COLO668 (cell line): ENCODE measurements at regions not wholly inside any gene's neighbourhood (a gene's known extent, or its start where the extent isn't known, plus 50 kb on each side); places are given as distances from the start of the nearest gene placed in this dataset.

Experiments used
- DNase-seq: peaks from one replicate; lab custom pipeline; 2025; ENCODE audit not compliant: unreplicated experiment; lab: John Stamatoyannopoulos, UW

DNA sequence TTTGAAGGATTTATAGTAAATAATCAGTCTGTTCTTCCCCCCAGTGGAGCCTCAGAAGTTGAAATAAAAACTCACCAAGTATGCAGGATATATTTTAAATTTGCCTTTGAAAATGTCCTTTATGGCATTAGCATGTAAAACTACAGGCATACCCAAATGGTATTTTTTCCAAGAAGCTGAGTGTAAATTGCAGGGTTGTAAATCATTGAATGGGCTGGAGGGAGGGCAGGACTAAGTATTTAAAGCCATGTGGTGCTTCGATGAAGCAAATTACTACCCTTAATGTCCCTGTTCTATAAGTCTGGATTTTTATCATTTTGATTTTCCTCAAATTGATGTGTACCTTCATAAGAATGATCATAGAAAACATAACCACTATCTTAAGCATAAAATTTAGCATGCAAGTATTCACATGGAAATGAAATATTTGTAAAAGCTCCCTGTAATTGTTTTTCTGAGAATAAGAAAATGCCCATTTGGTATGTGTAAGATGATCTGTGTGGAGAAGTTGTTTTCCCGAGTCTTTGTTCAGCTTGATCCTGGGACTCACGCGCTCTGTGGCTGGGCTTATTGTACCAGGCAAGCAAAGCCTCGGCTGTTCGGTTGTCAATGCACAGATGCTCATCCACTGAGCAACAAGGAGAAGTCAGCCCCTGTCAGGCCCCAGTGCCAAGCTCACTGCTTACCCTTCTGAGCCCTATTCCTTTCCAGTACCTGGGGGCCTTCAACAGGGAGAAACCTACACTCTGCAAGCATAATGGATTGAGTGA is 66.7 kb downstream of the CD164 start:
- DNase-seq, result peak; percentile 27

DNA sequence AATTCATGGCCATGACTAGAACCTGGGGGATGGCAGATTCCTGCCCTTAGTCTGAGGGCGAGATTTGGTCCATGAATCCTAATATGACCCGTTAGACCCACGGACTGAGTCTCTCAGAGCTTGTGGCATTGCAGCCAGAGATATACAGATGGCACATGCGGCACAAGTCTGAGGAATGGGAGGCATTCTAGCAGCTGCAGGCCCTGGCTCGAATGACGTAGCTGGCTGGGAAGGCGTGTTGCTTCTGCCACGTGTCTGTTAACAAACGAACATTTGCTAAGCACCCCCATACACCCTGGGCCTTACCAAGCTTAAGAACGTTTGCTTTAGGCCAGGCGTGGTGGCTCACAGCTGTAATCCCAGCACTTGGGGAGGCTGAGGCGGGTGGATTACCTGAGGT is 68.0 kb downstream of the CD164 start:
- no peak for DNase-seq

DNA sequence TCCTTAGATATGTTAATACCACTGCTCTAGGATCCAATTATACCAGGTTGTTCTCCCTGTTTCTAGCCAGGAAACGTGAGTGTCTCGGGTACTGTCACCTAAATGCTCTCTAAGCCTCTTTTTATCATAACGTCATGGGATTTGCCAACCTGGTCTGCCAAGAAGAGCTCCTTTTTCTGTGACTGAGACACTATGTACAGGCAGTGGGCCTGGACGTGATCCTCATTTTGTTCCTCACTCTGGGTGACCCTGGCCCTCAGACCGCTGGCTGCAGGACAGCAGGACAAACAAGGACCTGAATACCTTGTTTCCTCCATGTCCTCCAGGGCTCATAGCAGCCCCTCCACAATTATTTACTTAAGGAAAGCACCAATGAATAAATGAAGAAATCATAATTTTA is 69.1 kb downstream of the CD164 start:
- no peak for DNase-seq

DNA sequence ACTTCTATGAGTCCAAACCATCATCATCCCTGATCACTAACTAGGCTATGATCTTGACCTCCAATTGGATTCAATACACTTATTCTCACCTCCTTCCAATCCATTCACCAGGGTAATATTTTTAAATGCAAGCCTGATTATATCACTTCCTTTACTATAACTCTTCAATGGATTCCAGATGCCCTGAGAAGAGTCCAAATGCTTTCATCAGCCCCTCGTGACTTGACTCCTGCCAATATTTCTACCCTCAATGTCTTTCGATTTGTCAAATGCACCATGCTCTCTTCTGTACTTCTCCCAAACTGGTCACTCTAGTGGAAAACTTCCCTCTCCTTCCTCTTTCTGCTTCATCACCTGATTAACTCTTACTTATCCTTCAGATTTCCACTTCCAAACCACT is 70.8 kb downstream of the CD164 start:
- no peak for DNase-seq

DNA sequence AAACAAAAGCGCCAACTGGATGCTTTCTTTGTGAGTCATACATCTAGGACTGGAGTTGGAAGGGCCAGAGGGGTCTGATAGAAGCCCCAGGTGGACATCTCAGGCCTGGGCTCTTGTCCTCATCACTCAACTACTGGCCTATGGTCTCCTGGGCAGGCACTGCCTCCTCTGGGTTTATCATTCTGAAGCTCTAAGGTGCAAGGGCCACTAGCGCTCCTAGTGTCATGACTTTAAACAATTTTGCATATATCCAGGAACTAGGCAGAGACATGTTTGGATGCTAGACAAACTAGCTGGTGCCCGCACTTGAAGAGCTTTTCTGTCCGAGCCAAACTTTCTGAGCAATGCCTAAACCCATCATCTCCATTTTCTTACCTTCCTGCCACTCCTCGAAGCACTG is 72.3 kb downstream of the CD164 start:
- DNase-seq, result no peak

DNA sequence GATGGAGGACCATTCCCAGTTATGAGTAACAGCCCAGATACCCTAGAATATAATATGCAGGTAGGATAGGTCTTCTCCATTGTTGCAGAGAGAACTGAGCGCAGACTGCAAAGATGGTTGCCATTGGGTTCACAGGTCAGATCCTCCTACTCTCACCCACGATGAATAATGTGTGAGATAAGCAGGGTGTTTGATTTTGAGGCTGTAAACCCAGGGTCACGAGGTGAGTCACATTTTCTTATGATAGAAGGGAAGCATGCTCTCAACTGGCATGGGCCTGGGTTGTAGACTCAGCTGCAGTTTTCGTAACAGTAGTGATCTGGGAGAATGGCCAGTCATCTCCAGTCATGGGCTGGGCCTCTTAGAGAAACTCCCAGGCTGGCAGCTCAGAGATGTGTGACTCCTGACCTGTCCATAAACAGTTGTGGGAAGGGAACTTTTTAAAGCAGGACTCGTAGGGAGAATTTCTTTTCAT is 74.2 kb downstream of the CD164 start:
- no peak for DNase-seq

DNA sequence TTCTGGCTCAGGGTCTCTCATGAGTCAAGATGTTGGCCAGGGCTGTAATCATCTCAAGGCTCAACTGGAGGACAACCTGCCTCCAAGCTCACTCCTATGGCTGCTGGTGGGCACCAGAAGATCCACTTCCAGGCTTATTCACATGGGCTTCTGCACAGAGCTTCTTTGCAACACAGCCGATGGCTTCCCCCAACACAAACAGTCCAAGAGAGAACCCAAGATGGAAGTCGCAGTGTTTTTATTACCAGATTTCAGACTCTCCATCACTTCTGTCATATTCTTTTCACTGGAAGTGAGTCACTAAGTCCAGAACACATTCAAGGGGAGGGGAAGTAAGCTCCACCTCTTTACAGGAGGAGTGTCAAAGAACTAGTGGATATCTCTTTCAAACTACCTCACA is 75.5 kb downstream of the CD164 start:
- DNase-seq, result no peak

DNA sequence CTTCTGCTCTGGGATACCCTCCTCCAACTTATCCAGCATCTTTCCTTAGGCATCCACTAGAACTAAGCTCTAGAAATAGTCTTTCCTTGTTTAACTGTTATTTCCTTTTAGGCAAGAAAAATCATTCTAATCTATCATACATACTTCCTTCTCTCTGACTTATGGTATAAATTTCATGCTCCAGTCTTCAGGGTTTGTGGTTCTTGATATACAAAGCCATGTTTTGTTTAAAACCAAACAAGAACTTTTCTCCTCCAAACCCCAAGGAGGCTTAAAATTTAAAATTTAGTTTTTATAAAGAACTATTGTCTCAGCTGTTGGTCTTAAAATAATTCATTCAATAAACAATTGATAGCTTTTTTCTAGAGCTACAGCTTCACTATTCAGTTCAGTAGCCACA is 77.2 kb downstream of the CD164 start:
- no peak for DNase-seq

DNA sequence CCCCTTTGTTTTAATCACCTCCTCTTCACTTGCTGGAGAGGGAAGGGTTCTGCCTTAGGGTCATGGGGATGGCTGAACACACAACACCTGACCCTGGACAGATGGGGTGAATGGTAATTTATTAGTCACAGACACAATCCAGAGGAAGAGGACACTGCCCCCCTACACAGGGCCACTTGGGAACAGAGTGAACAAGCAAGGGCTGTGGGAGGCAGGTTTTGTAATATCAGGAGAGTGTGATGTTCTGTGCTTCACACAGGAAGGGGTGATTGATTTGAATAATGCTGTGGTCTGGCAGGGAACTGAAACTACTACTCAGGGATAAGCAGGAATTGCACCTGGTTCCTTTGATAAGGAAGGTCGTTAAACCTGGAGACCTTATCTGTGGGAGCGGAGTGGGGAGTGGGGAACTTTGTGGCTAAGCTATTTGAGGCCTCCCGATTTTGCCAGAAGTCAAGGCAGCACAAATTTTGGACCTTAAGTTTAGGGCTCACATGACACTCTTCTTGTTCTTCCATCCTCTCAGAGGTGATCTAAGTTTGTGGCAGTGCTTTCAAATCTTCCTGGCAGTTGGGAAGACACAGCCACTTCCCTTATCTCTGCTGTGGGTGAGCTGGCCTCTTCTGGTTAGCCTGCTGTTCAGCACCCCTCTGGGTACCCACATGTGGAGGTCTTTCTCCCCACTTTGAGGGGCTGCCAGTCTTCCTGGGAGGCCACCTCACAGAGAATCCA is 77.8 kb downstream of the CD164 start:
- DNase-seq, result no peak

DNA sequence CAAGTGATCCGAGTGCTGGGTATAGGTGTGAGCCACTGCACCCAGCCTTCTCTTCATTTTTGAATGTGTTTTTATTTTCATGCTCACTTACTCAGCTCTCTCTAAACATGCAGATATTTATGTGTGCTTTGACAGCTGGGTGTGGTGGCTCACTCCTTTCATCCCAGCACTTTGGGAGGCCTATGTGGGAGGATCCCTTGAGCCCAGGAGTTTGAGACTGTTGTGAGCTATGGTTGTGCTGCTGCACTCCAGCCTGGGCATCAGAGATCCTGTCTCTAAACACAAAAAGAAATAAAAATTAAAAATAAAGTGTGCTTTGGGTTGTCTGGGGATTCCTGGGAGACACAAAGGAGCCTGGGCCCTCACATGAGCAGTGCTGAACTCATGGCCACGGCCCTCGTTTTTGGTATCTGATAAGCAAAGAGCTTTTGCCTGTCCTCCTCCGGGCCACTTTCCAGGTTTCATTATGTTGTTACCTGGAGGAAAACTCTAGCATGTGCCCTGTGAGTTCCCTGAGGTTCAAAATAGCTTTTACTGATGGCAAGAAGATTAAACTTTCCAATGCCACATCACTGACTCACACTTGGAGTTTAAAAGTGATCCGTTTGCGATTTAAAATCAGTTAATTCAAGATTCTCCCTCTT is 78.5 kb downstream of the CD164 start:
- no peak for DNase-seq

DNA sequence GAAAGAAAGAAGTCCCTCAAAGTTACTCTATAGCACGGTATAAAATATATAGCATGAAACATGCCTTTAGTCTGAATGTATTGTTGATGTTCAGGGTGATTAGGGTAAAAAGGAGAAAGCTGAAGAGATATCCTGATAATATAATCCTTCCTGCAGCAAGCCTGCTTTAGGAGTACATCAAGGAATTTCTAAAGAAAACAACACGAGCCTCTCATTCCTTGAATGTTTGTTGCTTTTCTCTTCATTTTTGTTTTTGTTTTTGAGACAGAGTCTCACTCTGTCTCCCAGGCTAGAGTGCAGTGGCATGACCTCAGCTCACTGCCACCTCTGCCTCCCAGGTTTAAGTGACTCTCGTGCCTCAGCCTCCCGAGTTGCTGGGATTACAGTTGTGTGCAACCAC is 79.1 kb downstream of the CD164 start:
- no peak for DNase-seq

DNA sequence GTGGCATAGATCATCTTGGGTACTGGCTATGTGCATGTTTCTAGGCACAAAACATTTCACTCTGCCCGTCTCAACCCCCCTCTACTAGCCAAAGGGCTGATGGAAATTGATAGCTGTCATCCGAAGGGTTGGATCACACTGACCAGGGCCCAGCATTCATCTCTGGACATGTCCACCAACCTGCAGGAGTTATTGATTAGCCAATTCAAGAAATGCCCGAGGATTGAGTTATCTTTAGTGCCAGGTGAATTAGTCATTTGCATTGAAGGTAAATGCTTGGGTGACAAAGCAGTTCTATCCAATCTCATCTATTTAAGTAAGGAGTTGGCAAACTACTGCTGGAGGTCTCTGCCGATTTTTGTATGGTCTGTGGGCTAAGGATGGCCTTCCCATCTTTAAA is 80.1 kb downstream of the CD164 start:
- no peak for DNase-seq

DNA sequence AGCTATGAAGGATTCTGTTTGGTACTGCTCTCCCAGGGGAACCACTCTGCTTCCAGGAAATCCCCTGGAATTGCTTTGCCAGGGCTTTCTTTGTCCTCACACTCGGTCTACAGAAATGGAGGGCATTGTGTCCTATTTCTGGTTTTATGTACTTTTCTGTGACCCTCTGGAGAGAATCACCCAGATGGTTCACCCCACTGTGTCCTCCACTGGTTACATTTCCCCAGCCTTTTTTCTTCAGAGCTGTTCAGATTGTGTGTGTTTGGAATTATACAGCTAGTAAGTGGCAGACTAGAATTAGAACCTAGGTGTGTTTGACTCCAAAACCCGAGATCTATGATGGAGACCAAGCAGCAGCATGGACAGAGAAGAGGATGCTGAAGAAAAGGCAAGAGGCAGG is 80.8 kb downstream of the CD164 start:
- no peak for DNase-seq

DNA sequence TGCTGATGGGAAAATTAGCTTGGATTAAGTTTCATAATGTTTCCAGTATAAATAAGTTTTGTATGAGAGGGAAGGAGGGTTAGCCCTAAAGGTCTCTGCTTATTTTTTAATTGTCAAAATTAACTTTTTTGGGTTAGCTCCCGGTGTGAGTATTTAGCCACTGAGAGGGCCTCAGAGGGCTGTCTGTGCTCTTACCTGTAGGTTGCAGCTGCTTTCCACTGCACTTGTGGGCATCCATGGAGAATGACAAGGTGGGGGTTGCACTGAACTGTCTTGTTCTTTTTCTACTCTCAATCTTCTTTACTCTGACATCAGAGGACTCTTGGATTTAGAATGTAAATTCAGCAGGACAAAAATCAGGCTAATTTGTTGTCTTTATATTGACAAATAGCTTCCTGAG is 81.4 kb downstream of the CD164 start:
- no peak for DNase-seq

DNA sequence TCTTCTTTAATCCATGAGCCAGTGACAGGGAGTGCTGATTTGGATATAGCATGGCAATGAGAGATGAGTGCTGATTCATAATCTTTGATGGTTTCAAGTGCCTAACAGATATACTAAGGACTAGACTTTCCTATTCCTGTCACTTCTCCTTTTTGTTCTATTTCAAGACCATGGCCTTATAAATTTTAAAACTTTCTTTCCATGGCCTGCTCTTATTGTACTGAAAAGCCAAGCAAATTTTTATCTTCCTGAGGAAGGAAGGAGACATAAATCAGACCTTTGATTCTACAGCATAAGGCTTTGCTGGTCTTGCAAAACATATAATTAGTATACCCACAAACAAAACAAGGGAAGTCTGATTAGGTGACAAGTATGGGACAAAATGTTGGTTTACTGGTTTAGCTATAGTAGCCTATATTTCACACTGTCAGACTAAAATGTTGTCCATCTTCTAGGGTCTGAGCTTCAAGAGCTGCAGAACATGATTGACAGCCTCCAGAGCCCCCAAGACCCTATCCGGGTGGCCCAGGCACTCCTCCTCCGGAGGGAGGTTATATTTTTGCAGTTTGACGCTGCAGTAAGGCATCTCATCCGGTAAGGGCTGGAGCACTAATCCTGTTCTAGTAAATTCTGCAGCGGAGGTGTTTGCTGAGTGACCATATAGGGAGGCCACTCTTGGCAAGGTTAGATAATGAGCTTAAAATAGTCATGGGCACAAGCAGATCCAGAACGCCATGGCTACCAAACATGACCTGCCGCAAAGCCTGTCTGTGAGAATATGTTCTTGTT is 82.3 kb downstream of the CD164 start:
- no peak for DNase-seq

DNA sequence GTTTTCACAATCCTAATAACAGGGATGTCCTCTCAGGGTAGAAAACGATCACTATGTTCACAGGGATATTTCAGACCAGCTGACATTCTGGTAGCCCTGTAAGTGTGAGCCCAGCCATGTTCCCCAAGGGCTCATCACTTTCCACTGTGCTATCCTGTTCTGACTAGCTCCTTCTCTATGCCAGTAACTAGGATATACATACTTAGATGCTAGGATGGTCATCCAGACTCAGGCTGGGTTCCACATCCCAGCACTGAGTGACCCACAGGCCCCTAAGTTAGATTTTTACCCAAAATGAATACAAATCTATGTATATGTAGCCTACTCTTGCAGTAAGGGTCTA is 83.0 kb downstream of the CD164 start:
- no peak for DNase-seq

DNA sequence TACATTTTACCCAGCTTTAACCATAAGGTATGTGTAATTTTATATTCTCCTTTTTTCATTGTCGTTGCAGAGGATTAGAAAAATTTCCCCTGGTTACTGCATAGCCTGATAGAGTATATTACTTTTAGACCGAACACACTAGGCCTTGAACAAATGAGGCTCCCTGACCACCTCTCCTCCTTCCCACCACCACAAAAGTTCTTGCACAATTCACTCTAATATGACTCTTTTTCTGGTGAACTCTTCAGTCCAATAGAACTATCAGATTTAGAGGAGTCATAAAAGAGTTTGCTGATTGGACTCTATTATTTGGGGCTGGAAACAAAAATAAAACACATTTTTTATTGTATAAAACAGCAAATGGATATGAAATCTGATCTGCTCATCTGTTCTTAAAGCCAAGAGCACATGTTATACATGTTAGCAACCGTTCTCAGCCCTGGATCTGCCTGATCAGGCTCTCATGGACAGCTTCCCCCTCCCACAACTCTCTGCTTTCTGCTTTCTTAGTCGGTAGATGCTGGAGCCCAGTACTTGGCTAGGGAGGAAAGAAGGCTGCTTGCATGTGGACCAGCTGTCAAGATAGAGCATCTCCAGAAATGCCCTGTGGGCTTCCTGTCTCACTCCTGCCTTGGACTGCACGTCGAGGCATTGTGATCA is 83.5 kb downstream of the CD164 start:
- DNase-seq, result no peak

DNA sequence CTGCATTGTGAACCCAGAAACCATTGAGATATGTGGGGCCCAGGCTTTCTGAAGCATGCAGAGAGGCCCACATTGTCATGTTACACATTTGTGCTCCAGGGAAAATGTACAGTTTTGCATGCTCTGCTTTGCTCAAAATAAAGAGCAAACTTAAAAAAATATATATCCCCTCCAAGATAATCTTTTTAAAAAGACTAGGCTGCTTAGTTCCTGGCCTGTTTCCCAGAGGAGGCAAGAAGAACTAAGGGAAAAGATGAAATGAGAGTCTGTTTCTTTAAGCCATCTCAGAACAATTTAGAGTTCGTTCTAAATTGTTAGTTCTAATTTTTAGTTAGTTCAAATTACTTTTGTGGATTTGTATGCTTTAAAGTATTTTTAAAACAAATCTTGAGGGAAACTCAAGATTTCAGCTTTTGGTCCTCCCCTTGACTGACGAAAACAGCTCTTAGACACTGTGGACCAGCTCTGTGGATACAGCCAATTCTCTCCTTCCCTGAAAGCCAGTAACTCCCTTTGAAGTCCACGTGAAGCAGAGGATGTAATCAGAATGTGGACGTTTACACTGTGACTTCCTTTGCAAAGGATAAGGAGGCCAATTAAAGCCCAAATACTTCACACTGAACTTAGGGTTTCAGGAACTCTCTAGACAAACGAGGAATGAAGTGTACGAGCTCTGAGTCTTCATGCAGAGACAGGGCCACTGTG is 84.7 kb downstream of the CD164 start:
- no peak for DNase-seq

DNA sequence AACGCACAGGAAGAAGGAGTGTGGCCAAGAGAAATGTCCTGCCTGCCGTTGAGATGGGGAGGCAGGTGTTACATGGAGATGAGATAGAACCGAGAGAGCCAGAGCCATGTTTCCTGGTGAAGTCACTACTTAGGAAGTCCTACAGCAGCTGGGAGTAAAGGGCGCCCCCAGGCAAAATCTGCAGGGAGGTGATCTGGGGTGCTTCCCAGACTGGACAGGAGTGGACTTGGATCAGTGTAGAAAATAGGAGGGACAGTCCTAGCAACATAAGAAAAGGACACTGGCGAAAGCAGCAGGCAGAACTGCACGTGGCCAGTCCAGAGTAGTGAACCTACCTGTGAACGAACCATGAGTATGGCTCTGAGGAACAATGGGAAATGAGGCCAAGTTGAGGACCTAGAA is 85.3 kb downstream of the CD164 start:
- DNase-seq, result peak; percentile 43

DNA sequence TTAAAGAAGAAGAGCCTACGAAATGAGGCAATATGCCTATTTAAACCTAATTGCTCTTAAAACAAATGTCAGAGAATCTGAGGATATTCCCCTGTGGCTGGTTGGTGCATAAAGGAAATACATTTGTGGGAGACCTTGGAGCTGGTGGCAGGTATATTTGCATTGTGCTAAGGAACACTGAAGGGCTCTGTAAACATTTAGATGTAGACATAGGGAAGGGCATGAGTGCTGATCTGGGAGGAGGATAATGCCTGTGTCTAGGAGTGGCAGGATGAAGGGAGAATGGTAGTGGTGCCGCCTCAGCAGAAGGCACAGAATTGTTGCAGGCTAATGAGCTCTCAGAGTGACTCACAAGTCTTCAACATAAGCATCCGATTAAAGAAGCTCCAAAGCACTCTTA is 85.8 kb downstream of the CD164 start:
- DNase-seq, result peak; percentile 43
